Sigmoid colon (tissue), 4 donors: ENCODE measurements at regions not wholly inside any gene's neighbourhood (a gene's known extent, or its start where the extent isn't known, plus 50 kb on each side); places are given as distances from the start of the nearest gene placed in this dataset.

Experiments
- CTCF ChIP-seq, 4 experiments: fragments of 450-650 bp in 3 of 4; fragments of 200-600 bp in 1 of 4; IDR thresholded peaks; one replicate each; pipeline ENCODE4 v1.5.1; 2016 to 2019; ENCODE audit warnings: antibody characterized with exemption in 4 of 4, mild to moderate bottlenecking in 3 of 4, moderate library complexity in 2 of 4
- EP300 ChIP-seq, 4 donors: sonication (generic); formaldehyde crosslinking; IDR thresholded peaks; one replicate each; pipeline ENCODE4 v1.6.1; 2017; ENCODE audit warnings: antibody characterized with exemption in 4 of 4
- POLR2A ChIP-seq, 2 donors: fragments of 450-650 bp; IDR thresholded peaks; one replicate each; pipeline ENCODE4 v1.6.1; 2016; ENCODE audit warnings: antibody characterized with exemption in 2 of 2, mild to moderate bottlenecking in 2 of 2, moderate library complexity in 2 of 2
- POLR2AphosphoS5 ChIP-seq, 4 donors: sonication (generic); formaldehyde crosslinking; IDR thresholded peaks; one replicate each; pipeline ENCODE4 v1.6.1; 2017; ENCODE audit warnings: antibody characterized with exemption in 4 of 4

- TF ChIP-seq CTCF (IDR thresholded peaks at IDR 0.05) (no peak), EP300 (IDR thresholded peaks at IDR 0.05) (no peak), POLR2A (IDR thresholded peaks at IDR 0.05) (no peak), POLR2AphosphoS5 (IDR thresholded peaks at IDR 0.05) (no peak)
These were observed 141.0 kb downstream of the OLFM1 start for GRCh38 chr9:135228345-135228982.
